Mesenchymal stem cell (in vitro differentiated cells and primary cell): ENCODE measurements at regions not wholly inside any gene's neighbourhood (a gene's known extent, or its start where the extent isn't known, plus 50 kb on each side); places are given as distances from the start of the nearest gene placed in this dataset.

Source experiments
- DNase-seq: peaks from one replicate; pipeline ENCODE4 v3.0.0-alpha.2; 2013
- H2AFZ ChIP-seq: one replicate; pipeline ENCODE4 v1.6.1; 2013; ENCODE audit warnings: low read depth, mild to moderate bottlenecking, control low read depth, inconsistent platforms, low read length, moderate library complexity
- H2AK5ac ChIP-seq: 2 replicates; pipeline ENCODE4 v1.6.1; 2013; ENCODE audit warnings: low read length, moderate library complexity, mild to moderate bottlenecking, inconsistent platforms; ENCODE audit not compliant: severe bottlenecking
- H2BK120ac ChIP-seq: one replicate; pipeline ENCODE4 v1.6.1; 2013; ENCODE audit warnings: low read depth, mild to moderate bottlenecking, inconsistent platforms, low read length, moderate library complexity
- H2BK12ac ChIP-seq, 2 experiments: one replicate each; pipeline ENCODE4 v1.6.1; 2013; ENCODE audit warnings: inconsistent platforms in 2 of 2, low read length in 2 of 2, mild to moderate bottlenecking in 2 of 2, moderate library complexity in 2 of 2, control low read depth in 1 of 2
- H2BK15ac ChIP-seq: one replicate; pipeline ENCODE4 v1.6.1; 2013; ENCODE audit warnings: mild to moderate bottlenecking, low read depth, inconsistent platforms; ENCODE audit not compliant: poor library complexity, severe bottlenecking
- H2BK5ac ChIP-seq: 2 replicates; pipeline ENCODE4 v1.6.1; 2013; ENCODE audit warnings: low read depth, mild to moderate bottlenecking, low read length, control low read depth, inconsistent platforms; ENCODE audit not compliant: poor library complexity, severe bottlenecking
- H3K14ac ChIP-seq, 2 experiments: one replicate each; pipeline ENCODE4 v1.6.1; 2013; ENCODE audit warnings: inconsistent platforms in 2 of 2, low read length in 2 of 2, control low read depth in 1 of 2, mild to moderate bottlenecking in 1 of 2, moderate library complexity in 1 of 2
- H3K18ac ChIP-seq, 2 experiments: one replicate each; pipeline ENCODE4 v1.6.1; 2013; ENCODE audit warnings: inconsistent platforms in 2 of 2, low read length in 2 of 2, control low read depth in 1 of 2, low read depth in 1 of 2, mild to moderate bottlenecking in 1 of 2
- H3K23ac ChIP-seq, 2 experiments: one replicate each; pipeline ENCODE4 v1.6.1; 2013; ENCODE audit warnings: inconsistent platforms in 2 of 2, low read length in 2 of 2, mild to moderate bottlenecking in 2 of 2, moderate library complexity in 2 of 2, control low read depth in 1 of 2
- H3K27ac ChIP-seq: 2 replicates; pipeline ENCODE4 v1.5.1; 2013; ENCODE audit warnings: mild to moderate bottlenecking, moderate library complexity, low read length, control low read depth, inconsistent platforms; ENCODE audit not compliant: poor library complexity, severe bottlenecking
- H3K27me3 ChIP-seq, 2 experiments: 2 replicates each; pipeline versions ENCODE4 v1.6.1 to v1.7.0; 2013; ENCODE audit warnings: low read length in 2 of 2, mild to moderate bottlenecking in 2 of 2, moderate library complexity in 2 of 2, control low read depth in 1 of 2, inconsistent platforms in 1 of 2; ENCODE audit not compliant: control insufficient read depth in 1 of 2, insufficient read depth in 1 of 2
- H3K36me3 ChIP-seq, 2 experiments: 2 replicates each; pipeline versions ENCODE4 v1.6.1 to v1.7.0; 2013; ENCODE audit warnings: low read length in 2 of 2, control low read depth in 1 of 2, inconsistent platforms in 1 of 2, low read depth in 1 of 2, mild to moderate bottlenecking in 1 of 2; ENCODE audit not compliant: insufficient read depth in 2 of 2, control insufficient read depth in 1 of 2
- H3K4ac ChIP-seq, 2 experiments: one replicate each; pipeline ENCODE4 v1.6.1; 2013; ENCODE audit warnings: inconsistent platforms in 2 of 2, low read length in 2 of 2, mild to moderate bottlenecking in 2 of 2, moderate library complexity in 2 of 2, control low read depth in 1 of 2, low read depth in 1 of 2
- H3K4me1 ChIP-seq: 2 replicates; pipeline ENCODE4 v1.6.1; 2013; ENCODE audit warnings: low read depth, low read length, control low read depth; ENCODE audit not compliant: control insufficient read depth, insufficient read depth
- H3K4me2 ChIP-seq: 2 replicates; pipeline ENCODE4 v1.6.1; 2013; ENCODE audit warnings: low read length, mild to moderate bottlenecking, inconsistent platforms; ENCODE audit not compliant: poor library complexity, severe bottlenecking
- H3K4me3 ChIP-seq, 2 experiments: 2 replicates each; pipeline versions ENCODE4 v1.5.1 to v1.7.0; 2013; ENCODE audit warnings: low read length in 2 of 2, mild to moderate bottlenecking in 2 of 2, control low read depth in 1 of 2, low read depth in 1 of 2; ENCODE audit not compliant: insufficient read depth in 1 of 2
- H3K79me1 ChIP-seq: replicated peaks from 2 replicates; pipeline ENCODE4 v1.6.1; 2013; ENCODE audit warnings: mild to moderate bottlenecking, control low read depth, low read length, inconsistent platforms; ENCODE audit not compliant: poor library complexity, severe bottlenecking
- H3K9ac ChIP-seq: 2 replicates; pipeline ENCODE4 v1.7.0; 2013; ENCODE audit warnings: mild to moderate bottlenecking, low read length, moderate library complexity
- H3K9me3 ChIP-seq: 2 replicates; pipeline ENCODE4 v1.7.0; 2013; ENCODE audit warnings: mild to moderate bottlenecking, low read length; ENCODE audit not compliant: control insufficient read depth
- H4K8ac ChIP-seq: one replicate; pipeline ENCODE4 v1.6.1; 2013; ENCODE audit warnings: inconsistent platforms, mild to moderate bottlenecking, low read length, moderate library complexity
- H4K91ac ChIP-seq: one replicate; pipeline ENCODE4 v1.6.1; 2013; ENCODE audit warnings: mild to moderate bottlenecking, low read length, inconsistent platforms
- WGBS: methylation state at CpG from one replicate; pipeline ENCODE4 v1.1.7; 2013; ENCODE audit warnings: mixed read lengths; 5-methylcytosine and 5-hydroxymethylcytosine counted together

GRCh38 chr13:75102001-75102716 lies 379.8 kb downstream of the TBC1D4 start:
- Histone ChIP-seq H3K18ac (no peak overlapping the region), H2BK5ac (no peak overlapping the region), H3K4me3 (no peak overlapping the region), H2BK120ac (no peak overlapping the region), H3K4me1 (peaks cover 2% of the 10 kb centered on the region), H4K8ac (no peak overlapping the region), H3K4me2 (no peak overlapping the region), H2BK12ac (no peak overlapping the region), H3K27me3 (no peaks in the 10 kb centered on the region), H2AFZ (no peak overlapping the region), H3K4ac (no peak overlapping the region), H3K9ac (no peak overlapping the region), H3K79me1 (no peaks in the 10 kb centered on the region), H4K91ac (no peak overlapping the region), H3K23ac (no peak overlapping the region), H3K27ac (no peak overlapping the region), H2AK5ac (no peak overlapping the region), H3K14ac (no peak overlapping the region), H2BK15ac (no peak overlapping the region), H3K36me3 (no peaks in the 10 kb centered on the region), H3K9me3 (no peaks in the 10 kb centered on the region)
- no peak for DNase-seq
- WGBS = 46% methylated on average over 2 of the region's 5 CpGs

- no peak overlapping the region for H3K18ac ChIP-seq
- H2BK15ac ChIP-seq = no peak overlapping the region
- no peak overlapping the region for H2AK5ac ChIP-seq
- no peak overlapping the region for H3K4me2 ChIP-seq
- H3K4ac ChIP-seq = no peak overlapping the region
- no CpG with 5 or more reads among the region's 1 CpG for WGBS
- DNase-seq = no peak
- no peaks in the 10 kb centered on the region for H3K27me3 ChIP-seq
- H3K36me3 ChIP-seq = no peaks in the 10 kb centered on the region
- H2BK12ac ChIP-seq = no peak overlapping the region
- no peak overlapping the region for H2BK120ac ChIP-seq
- H2AFZ ChIP-seq = no peak overlapping the region
- H3K14ac ChIP-seq = no peak overlapping the region
- no peak overlapping the region for H3K23ac ChIP-seq
- H3K27ac ChIP-seq = no peak overlapping the region
- no peak overlapping the region for H3K4me3 ChIP-seq
- no peak overlapping the region for H4K8ac ChIP-seq
- H3K79me1 ChIP-seq = no peaks in the 10 kb centered on the region
- no peak overlapping the region for H2BK5ac ChIP-seq
- H3K9ac ChIP-seq = no peak overlapping the region
- H4K91ac ChIP-seq = no peak overlapping the region
- H3K9me3 ChIP-seq = no peaks in the 10 kb centered on the region
- H3K4me1 ChIP-seq = peaks cover 2% of the 10 kb centered on the region
Measured at GRCh38 chr13:75101348-75101747, 380.6 kb downstream of the TBC1D4 start.

DNA sequence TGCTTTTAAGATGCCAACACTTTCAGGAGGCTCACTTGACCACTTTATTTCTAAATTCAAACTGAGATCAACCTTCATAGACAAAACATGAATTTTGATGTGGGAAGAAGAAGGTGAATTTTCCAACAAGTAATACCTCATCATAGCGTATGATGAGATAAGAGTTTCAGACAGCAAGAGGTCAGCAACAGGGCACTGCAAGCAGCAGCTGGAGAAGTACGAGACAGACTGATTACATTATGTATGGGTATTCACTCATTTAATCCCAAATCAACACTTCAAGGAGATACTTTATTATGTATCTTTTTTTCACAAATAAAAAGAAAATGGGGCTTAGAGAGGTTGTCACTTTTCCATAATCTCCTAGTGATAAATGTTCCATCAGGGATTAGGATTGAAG lies 389.8 kb downstream of the TBC1D4 start:
- Histone ChIP-seq H2BK12ac (no peak overlapping the region), H3K36me3 (no peaks in the 10 kb centered on the region), H3K9ac (no peak overlapping the region), H2BK5ac (no peak overlapping the region), H3K4me2 (no peak overlapping the region), H3K27ac (no peak overlapping the region), H3K27me3 (no peaks in the 10 kb centered on the region), H3K4ac (no peak overlapping the region), H3K4me3 (no peak overlapping the region), H3K18ac (no peak overlapping the region), H3K9me3 (no peaks in the 10 kb centered on the region), H3K4me1 (no peaks in the 10 kb centered on the region), H3K23ac (no peak overlapping the region), H2AFZ (no peak overlapping the region), H4K91ac (no peak overlapping the region), H3K79me1 (no peaks in the 10 kb centered on the region), H2BK15ac (no peak overlapping the region), H2BK120ac (no peak overlapping the region), H4K8ac (no peak overlapping the region), H2AK5ac (no peak overlapping the region), H3K14ac (no peak overlapping the region)
- 100% methylated on average over 1 of the region's 2 CpGs for WGBS
- DNase-seq = no peak

GRCh38 chr13:75091718-75092117 lies 390.3 kb downstream of the TBC1D4 start:
- H4K8ac ChIP-seq = no peak overlapping the region
- no peaks in the 10 kb centered on the region for H3K36me3 ChIP-seq
- H3K4me3 ChIP-seq = no peak overlapping the region
- H3K79me1 ChIP-seq = no peaks in the 10 kb centered on the region
- H2AFZ ChIP-seq = no peak overlapping the region
- no peaks in the 10 kb centered on the region for H3K27me3 ChIP-seq
- H3K4me1 ChIP-seq = no peaks in the 10 kb centered on the region
- no peak overlapping the region for H3K23ac ChIP-seq
- H2BK5ac ChIP-seq = no peak overlapping the region
- no peak overlapping the region for H2BK15ac ChIP-seq
- H3K9ac ChIP-seq = no peak overlapping the region
- no peak overlapping the region for H2BK120ac ChIP-seq
- no peaks in the 10 kb centered on the region for H3K9me3 ChIP-seq
- no peak overlapping the region for H3K18ac ChIP-seq
- H3K4me2 ChIP-seq = no peak overlapping the region
- DNase-seq = no peak
- no peak overlapping the region for H3K14ac ChIP-seq
- no peak overlapping the region for H2AK5ac ChIP-seq
- H2BK12ac ChIP-seq = no peak overlapping the region
- no peak overlapping the region for H3K27ac ChIP-seq
- H3K4ac ChIP-seq = no peak overlapping the region
- H4K91ac ChIP-seq = no peak overlapping the region
- 54% methylated on average over 2 of the region's 2 CpGs for WGBS
